ENCODE measurements at regions not wholly inside any gene's neighbourhood (a gene's known extent, or its start where the extent isn't known, plus 50 kb on each side); places are given as distances from the start of the nearest gene placed in this dataset.

GRCh38 chr5:101935086-101935485 is 361.0 kb downstream of the SLCO4C1 start:
- POLR2A ChIA-PET: no interaction called here
- no peaks in the 10 kb centered on the region for H3K79me2 ChIP-seq (ENCODE audit: insufficient read depth)
- CTCF ChIA-PET: no interaction called here
- H4K20me1 ChIP-seq (ENCODE audit: insufficient read depth): no peaks in the 10 kb centered on the region
- no peaks in the 10 kb centered on the region; a peak in 1 of 4 replicates for H3K4me1 ChIP-seq (ENCODE audit: control insufficient read depth in 1 of 2, insufficient read depth in 2 of 2, low read depth in 1 of 2, low read length in 1 of 2)
- TF ChIP-seq USF2 (IDR thresholded peaks at IDR 0.05; ENCODE audit: borderline replicate concordance, low read depth, low read length) (no peak), ELF1 (IDR thresholded peaks at IDR 0.05) (no peak), TCF12 (IDR thresholded peaks at IDR 0.05) (no peak), FOSL2 (IDR thresholded peaks at IDR 0.05; ENCODE audit: borderline replicate concordance, low read depth) (no peak), RCOR1 (IDR thresholded peaks at IDR 0.05; ENCODE audit: low read length) (no peak), MEF2A (IDR thresholded peaks at IDR 0.05; ENCODE audit: borderline replicate concordance, low read depth) (no peak), YY1 (IDR thresholded peaks at IDR 0.05; ENCODE audit: low read depth) (no peak)
- H3K4me3 ChIP-seq (ENCODE audit: low read depth in 2 of 2, low read length in 1 of 2): no peak overlapping the region
- no peaks in the 10 kb centered on the region for H3K9me2 ChIP-seq
- no peaks in the 10 kb centered on the region for H3F3A ChIP-seq (replicated peaks; ENCODE audit: insufficient read depth)
- no peak overlapping the region for H3K27ac ChIP-seq (ENCODE audit: low read depth in 2 of 2, low read length in 1 of 2)
- no peak overlapping the region for H2AFZ ChIP-seq (ENCODE audit: low read depth)
- no peak for DNase-seq
- H3K27me3 ChIP-seq (ENCODE audit: insufficient read depth): no peaks in the 10 kb centered on the region
- no peak overlapping the region for H3K4me2 ChIP-seq
- no peaks in the 10 kb centered on the region; the same call in 1 of the 2 replicates for H3K9me3 ChIP-seq
- H3K9ac ChIP-seq: no peak overlapping the region
- H3K36me3 ChIP-seq (replicated peaks in 1 of 2; ENCODE audit: control insufficient read depth in 1 of 2, insufficient read depth in 2 of 2, low read length in 1 of 2): no peaks in the 10 kb centered on the region

GRCh38 chr5:101932599-101932998 is 363.5 kb downstream of the SLCO4C1 start:
- CTCF ChIA-PET: no interaction called here
- WGBS (ENCODE audit: low lambda C conversion rate): 47% methylated on average over 3 of the region's 3 CpGs

More at GRCh38 chr5:101932599-101932998, 363.5 kb downstream of the SLCO4C1 start:
- Histone ChIP-seq H3K27me3 (ENCODE audit: insufficient read depth) (no peaks in the 10 kb centered on the region), H2AFZ (ENCODE audit: low read depth) (no peak overlapping the region), H3K9me2 (no peaks in the 10 kb centered on the region), H3K4me2 (no peak overlapping the region), H3K4me1 (ENCODE audit: control insufficient read depth in 1 of 2, insufficient read depth in 2 of 2, low read depth in 1 of 2, low read length in 1 of 2) (no peaks in the 10 kb centered on the region; a peak in 1 of 4 replicates), H3K27ac (ENCODE audit: low read depth in 2 of 2, low read length in 1 of 2) (no peak overlapping the region), H3K36me3 (replicated peaks in 1 of 2; ENCODE audit: control insufficient read depth in 1 of 2, insufficient read depth in 2 of 2, low read length in 1 of 2) (no peaks in the 10 kb centered on the region), H3K9ac (no peak overlapping the region), H3F3A (replicated peaks; ENCODE audit: insufficient read depth) (no peaks in the 10 kb centered on the region), H3K4me3 (ENCODE audit: low read depth in 2 of 2, low read length in 1 of 2) (no peak overlapping the region), H4K20me1 (ENCODE audit: insufficient read depth) (no peaks in the 10 kb centered on the region), H3K79me2 (ENCODE audit: insufficient read depth) (no peaks in the 10 kb centered on the region), H3K9me3 (no peaks in the 10 kb centered on the region; the same call in 1 of the 2 replicates)
- POLR2A ChIA-PET: no interaction called here
- no peak for DNase-seq
- no peak for TF ChIP-seq FOXJ3 (CRISPR knock-in tag; IDR thresholded peaks at IDR 0.05)
- TF ChIP-seq RCOR1 (IDR thresholded peaks at IDR 0.05; ENCODE audit: low read length): no peak
- no peak for TF ChIP-seq IRF3 (IDR thresholded peaks at IDR 0.05; ENCODE audit: low read depth, low read length)
- TF ChIP-seq NFIC (IDR thresholded peaks at IDR 0.05; ENCODE audit: borderline replicate concordance): no peak
- no peak for TF ChIP-seq CTCF (IDR thresholded peaks at IDR 0.05)
- no peak for TF ChIP-seq RXRA (IDR thresholded peaks at IDR 0.05; ENCODE audit: borderline replicate concordance, low read depth)
- TF ChIP-seq FOXM1 (IDR thresholded peaks at IDR 0.05; ENCODE audit: low read depth): no peak
- TF ChIP-seq POLR2AphosphoS5 (IDR thresholded peaks at IDR 0.05; ENCODE audit: low read depth, low read length): no peak
- no peak for TF ChIP-seq TCF12 (IDR thresholded peaks at IDR 0.05)
- TF ChIP-seq EP300 (IDR thresholded peaks at IDR 0.05; ENCODE audit: borderline replicate concordance in 1 of 2, low read depth in 1 of 2, low read length in 1 of 2): no peak
- TF ChIP-seq GATA2 (CRISPR knock-in tag; IDR thresholded peaks at IDR 0.05): no peak
- TF ChIP-seq SIN3A (IDR thresholded peaks at IDR 0.05; ENCODE audit: borderline replicate concordance, low read depth, low read length): no peak
- TF ChIP-seq PBX3 (IDR thresholded peaks at IDR 0.05): no peak

Measured in SK-N-SH (cell line).